ENCODE measurements at regions not wholly inside any gene's neighbourhood (a gene's known extent, or its start where the extent isn't known, plus 50 kb on each side); places are given as distances from the start of the nearest gene placed in this dataset.
"Not testable (repeated sequence)": the region's sequence is repeated elsewhere in the genome, so short reads cannot be mapped to it uniquely, and the experiment has no call there.

GRCh38 chr18:54662986-54663385 is 71.9 kb downstream of the DYNAP start:
- DNase-seq: no peak

- not testable (repeated sequence) for DNase-seq
Observed at GRCh38 chr18:54669701-54670100, 78.7 kb downstream of the DYNAP start.

- peak in 1 of 2 donors; percentile 42 for DNase-seq
Observed at GRCh38 chr18:54671291-54671881, 80.3 kb downstream of the DYNAP start.

GRCh38 chr18:54672109-54672508 is 81.1 kb downstream of the DYNAP start:
- DNase-seq: no peak

- DNase-seq: no peak
Observed at GRCh38 chr18:54672846-54673475, 81.9 kb downstream of the DYNAP start.

- DNase-seq: no peak
Observed at GRCh38 chr18:54673936-54674335, 82.9 kb downstream of the DYNAP start.

- DNase-seq: no peak
Observed at GRCh38 chr18:54675076-54675475, 84.0 kb downstream of the DYNAP start.

- peak in 1 of 2 donors; percentile 49 for DNase-seq
Observed at GRCh38 chr18:54679318-54680149, 88.5 kb downstream of the DYNAP start.

GRCh38 chr18:54684784-54685183 is 93.7 kb downstream of the DYNAP start:
- no peak for DNase-seq

- DNase-seq: no peak
Observed at GRCh38 chr18:54689319-54689718, 98.3 kb downstream of the DYNAP start.

- no peak for DNase-seq
Observed at GRCh38 chr18:54690198-54690597, 99.2 kb downstream of the DYNAP start.

GRCh38 chr18:54692463-54692862 is 101.4 kb downstream of the DYNAP start:
- DNase-seq: no peak

- DNase-seq: no peak
Observed at GRCh38 chr18:54696616-54697293, 105.7 kb downstream of the DYNAP start.

- DNase-seq: no peak
Observed at GRCh38 chr18:54700580-54700979, 109.5 kb downstream of the DYNAP start.

- DNase-seq: no peak
Observed at GRCh38 chr18:54702686-54703085, 111.6 kb downstream of the DYNAP start.

- DNase-seq: no peak
Observed at GRCh38 chr18:54710074-54710899, 118.0 kb upstream of the RAB27B start.

- DNase-seq: no peak
Observed at GRCh38 chr18:54710900-54711281, 117.4 kb upstream of the RAB27B start.

GRCh38 chr18:54712306-54712705 is 116.0 kb upstream of the RAB27B start:
- no peak for DNase-seq

GRCh38 chr18:54712758-54713157 is 115.5 kb upstream of the RAB27B start:
- no peak for DNase-seq

GRCh38 chr18:54713386-54713785 is 114.9 kb upstream of the RAB27B start:
- DNase-seq: peak in 1 of 2 donors; percentile 8

GRCh38 chr18:54714851-54715250 is 113.4 kb upstream of the RAB27B start:
- no peak for DNase-seq

- DNase-seq: no peak
Observed at GRCh38 chr18:54716586-54716985, 111.7 kb upstream of the RAB27B start.
